ENCODE measurements at regions not wholly inside any gene's neighbourhood (a gene's known extent, or its start where the extent isn't known, plus 50 kb on each side); places are given as distances from the start of the nearest gene placed in this dataset.

- no peak for TF ChIP-seq EZH2phosphoT487 (IDR thresholded peaks at IDR 0.05; ENCODE audit: borderline replicate concordance, low read length)
- no peak for TF ChIP-seq CTCF (conservative IDR thresholded peaks at IDR 0.05; ENCODE audit: low read depth, low read length)
- TF ChIP-seq EZH2 (IDR thresholded peaks at IDR 0.05; ENCODE audit: low read length, unreplicated experiment), result no peak
- no peak overlapping the region for H3K4me3 ChIP-seq (ENCODE audit: low read length)
- CTCF ChIA-PET, result no interaction called here
- no peak overlapping the region for H3K9ac ChIP-seq (ENCODE audit: low read length)
- DNase-seq, result no peak
- POLR2A ChIA-PET (ENCODE audit: unreplicated experiment), result no interaction called here
- no peaks in the 10 kb centered on the region for H3K9me3 ChIP-seq (ENCODE audit: low read length)
- H3K4me2 ChIP-seq (ENCODE audit: low read length), result no peak overlapping the region
- H4K20me1 ChIP-seq (ENCODE audit: low read length), result no peaks in the 10 kb centered on the region
- no peak for ATAC-seq
- H3K4me1 ChIP-seq (ENCODE audit: insufficient read depth, low read length), result peaks cover 9% of the 10 kb centered on the region
- H2AFZ ChIP-seq (ENCODE audit: low read length), result no peak overlapping the region
- peaks cover 22% of the 10 kb centered on the region; the same call in 1 of the 2 replicates for H3K27me3 ChIP-seq (ENCODE audit: low read length)
- H3K79me2 ChIP-seq (ENCODE audit: low read length), result no peaks in the 10 kb centered on the region
- intact Hi-C loops (cut with micrococcal nuclease), result no loop called here
- no TSS peak for BruUV-seq (replicated peaks)
- H3K9me2 ChIP-seq (replicated peaks; ENCODE audit: low read length), result no peaks in the 10 kb centered on the region
- no peaks in the 10 kb centered on the region for H3K36me3 ChIP-seq (ENCODE audit: low read depth, low read length)
- H3F3A ChIP-seq (ENCODE audit: low read length, unreplicated experiment), result no peaks in the 10 kb centered on the region
- no peak overlapping the region for H3K27ac ChIP-seq (ENCODE audit: low read length)
These were observed 203.0 kb upstream of the MIR17HG start for GRCh38 chr13:91144486-91144885.

- no peak overlapping the region for H3K9ac ChIP-seq (ENCODE audit: low read length)
- DNase-seq, result no peak
- ATAC-seq, result no peak
- intact Hi-C loops (cut with micrococcal nuclease), result no loop called here
- no peaks in the 10 kb centered on the region for H3F3A ChIP-seq (ENCODE audit: low read length, unreplicated experiment)
- H3K27me3 ChIP-seq (ENCODE audit: low read length), result peaks cover 17% of the 10 kb centered on the region; the same call in 1 of the 2 replicates
- H2AFZ ChIP-seq (ENCODE audit: low read length), result no peak overlapping the region
- no peak for TF ChIP-seq CTCF (conservative IDR thresholded peaks at IDR 0.05; ENCODE audit: low read depth, low read length)
- no peak for TF ChIP-seq EZH2phosphoT487 (IDR thresholded peaks at IDR 0.05; ENCODE audit: borderline replicate concordance, low read length)
- no peak for TF ChIP-seq EZH2 (IDR thresholded peaks at IDR 0.05; ENCODE audit: low read length, unreplicated experiment)
- ChIA-PET POLR2A (ENCODE audit: unreplicated experiment) (no interaction called here), CTCF (no interaction called here)
- peaks cover 9% of the 10 kb centered on the region for H3K4me1 ChIP-seq (ENCODE audit: insufficient read depth, low read length)
- no TSS peak for BruUV-seq (replicated peaks)
- no peaks in the 10 kb centered on the region for H3K79me2 ChIP-seq (ENCODE audit: low read length)
- no peak overlapping the region for H3K4me3 ChIP-seq (ENCODE audit: low read length)
- H3K4me2 ChIP-seq (ENCODE audit: low read length), result no peak overlapping the region
- H3K36me3 ChIP-seq (ENCODE audit: low read depth, low read length), result no peaks in the 10 kb centered on the region
- H3K27ac ChIP-seq (ENCODE audit: low read length), result no peak overlapping the region
- H3K9me2 ChIP-seq (replicated peaks; ENCODE audit: low read length), result no peaks in the 10 kb centered on the region
- H4K20me1 ChIP-seq (ENCODE audit: low read length), result no peaks in the 10 kb centered on the region
- no peaks in the 10 kb centered on the region for H3K9me3 ChIP-seq (ENCODE audit: low read length)
These were observed 201.8 kb upstream of the MIR17HG start for GRCh38 chr13:91145571-91146205.

DNA sequence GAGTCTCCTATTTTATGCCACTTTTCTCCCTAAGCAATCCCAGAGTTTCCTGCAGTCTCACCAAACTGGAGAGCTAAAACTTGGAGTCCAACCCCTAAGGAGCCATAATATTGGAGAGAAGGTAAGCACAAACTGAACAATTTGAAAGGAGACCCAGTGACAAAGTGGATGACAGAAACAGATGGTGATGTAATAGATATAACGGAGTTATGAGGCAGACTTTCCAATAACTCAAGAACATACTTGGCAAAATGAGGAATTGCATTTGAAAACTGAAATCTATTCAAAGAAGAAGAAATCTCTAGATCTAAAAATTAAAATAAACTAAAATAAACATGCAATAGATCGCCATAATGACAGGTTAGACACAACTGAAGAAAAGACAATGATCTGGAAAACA, 200.9 kb upstream of the MIR17HG start:
- Histone ChIP-seq H4K20me1 (ENCODE audit: low read length) (no peaks in the 10 kb centered on the region), H3K9me3 (ENCODE audit: low read length) (no peaks in the 10 kb centered on the region), H3F3A (ENCODE audit: low read length, unreplicated experiment) (no peaks in the 10 kb centered on the region), H3K36me3 (ENCODE audit: low read depth, low read length) (no peaks in the 10 kb centered on the region), H2AFZ (ENCODE audit: low read length) (no peak overlapping the region), H3K4me1 (ENCODE audit: insufficient read depth, low read length) (peaks cover 9% of the 10 kb centered on the region), H3K27me3 (ENCODE audit: low read length) (peaks cover 19% of the 10 kb centered on the region; the same call in 1 of the 2 replicates), H3K27ac (ENCODE audit: low read length) (no peak overlapping the region), H3K9me2 (replicated peaks; ENCODE audit: low read length) (no peaks in the 10 kb centered on the region), H3K4me2 (ENCODE audit: low read length) (no peak overlapping the region), H3K9ac (ENCODE audit: low read length) (no peak overlapping the region), H3K4me3 (ENCODE audit: low read length) (no peak overlapping the region), H3K79me2 (ENCODE audit: low read length) (no peaks in the 10 kb centered on the region)
- POLR2A ChIA-PET (ENCODE audit: unreplicated experiment), result no interaction called here
- TF ChIP-seq CTCF (conservative IDR thresholded peaks at IDR 0.05; ENCODE audit: low read depth, low read length), result no peak
- TF ChIP-seq EZH2 (IDR thresholded peaks at IDR 0.05; ENCODE audit: low read length, unreplicated experiment), result no peak
- TF ChIP-seq EZH2phosphoT487 (IDR thresholded peaks at IDR 0.05; ENCODE audit: borderline replicate concordance, low read length), result no peak
- intact Hi-C loops (cut with micrococcal nuclease), result no loop called here
- BruUV-seq (replicated peaks), result no TSS peak
- DNase-seq (no peak), ATAC-seq (no peak)
- CTCF ChIA-PET, result no interaction called here
